SW480 (cell line): ENCODE measurements at regions not wholly inside any gene's neighbourhood (a gene's known extent, or its start where the extent isn't known, plus 50 kb on each side); places are given as distances from the start of the nearest gene placed in this dataset.

Source experiments
- DNase-seq: peaks from one replicate; pipeline ENCODE4 v3.0.0-alpha.2; 2016; ENCODE audit warnings: low spot score

DNA sequence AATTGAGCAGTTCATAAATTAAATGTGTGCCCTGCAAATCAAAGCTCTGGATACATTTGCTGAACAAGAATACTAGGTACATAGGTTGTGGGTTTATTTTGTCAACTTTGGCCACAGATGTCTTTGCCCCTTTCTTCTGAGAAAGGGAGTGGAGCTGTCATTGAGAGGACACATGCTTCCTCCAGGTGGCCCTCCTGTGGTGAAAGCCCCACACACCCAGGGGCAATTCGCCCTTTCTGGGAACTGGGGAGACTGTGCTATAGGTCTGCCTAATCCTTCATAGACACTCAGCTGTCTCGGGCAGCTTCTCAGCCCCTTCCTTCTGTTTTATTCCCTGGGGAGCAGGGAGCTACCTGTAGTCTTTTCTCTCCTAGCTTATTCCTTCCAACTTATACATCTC is 605.7 kb upstream of the DPP6 start:
- DNase-seq = no peak

DNA sequence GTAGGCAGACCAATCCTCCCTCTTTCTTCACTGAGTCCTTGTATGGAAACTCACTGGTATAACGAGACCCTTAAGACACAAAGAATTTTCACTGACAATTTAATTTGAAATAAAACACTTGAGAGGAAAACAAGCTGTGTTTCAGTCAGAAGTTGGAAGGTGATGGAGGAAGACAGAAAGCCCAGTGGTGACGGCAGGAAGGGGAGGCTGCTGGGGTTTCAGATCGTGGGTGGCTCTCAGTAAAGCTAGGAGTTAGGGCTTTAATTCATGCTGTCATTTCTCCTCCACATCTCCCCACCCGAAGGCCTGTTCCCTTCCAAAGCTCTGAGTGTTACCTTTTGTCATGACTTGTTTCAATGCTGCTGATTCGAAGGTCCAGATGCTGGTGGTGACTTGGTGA is 605.2 kb upstream of the DPP6 start:
- DNase-seq = no peak

DNA sequence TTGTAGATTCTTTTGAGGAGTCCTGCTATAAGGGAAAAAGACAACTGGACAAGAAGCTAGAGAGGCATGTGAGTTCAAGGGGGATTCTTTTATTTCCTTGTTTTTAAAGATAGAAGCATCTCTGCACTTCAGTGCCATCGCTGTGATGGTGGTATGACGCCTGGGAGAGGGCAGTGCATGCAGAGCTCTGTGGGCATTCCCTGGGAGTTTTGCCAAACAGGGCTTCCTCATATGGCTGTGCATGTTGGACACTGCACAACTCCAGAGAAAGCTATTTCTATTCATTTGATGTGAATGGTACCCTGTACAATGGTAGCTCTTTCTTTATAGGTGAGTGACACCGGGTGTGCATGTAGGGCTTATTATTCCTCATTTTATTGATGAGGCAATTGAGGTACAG is 599.5 kb upstream of the DPP6 start:
- DNase-seq = no peak

DNA sequence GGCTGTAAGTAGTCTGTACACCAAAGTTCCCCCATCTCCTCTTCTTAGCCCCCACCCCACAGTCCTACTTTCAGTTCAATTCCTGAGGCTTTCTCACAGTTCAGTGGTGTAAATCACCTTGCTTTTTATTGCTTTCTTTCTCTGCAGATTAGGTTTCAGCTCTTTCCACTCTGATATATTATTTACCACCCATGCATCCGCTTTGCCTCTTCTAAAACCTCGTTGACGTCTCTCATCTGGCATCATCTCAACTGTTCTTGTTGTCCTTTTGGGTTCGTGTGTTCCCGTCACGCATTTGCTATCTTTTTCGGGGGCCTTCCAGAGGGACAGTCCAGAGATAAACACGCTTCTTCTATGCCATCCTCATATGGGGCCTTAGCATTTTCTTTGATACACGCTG is 597.9 kb upstream of the DPP6 start:
- no peak for DNase-seq

DNA sequence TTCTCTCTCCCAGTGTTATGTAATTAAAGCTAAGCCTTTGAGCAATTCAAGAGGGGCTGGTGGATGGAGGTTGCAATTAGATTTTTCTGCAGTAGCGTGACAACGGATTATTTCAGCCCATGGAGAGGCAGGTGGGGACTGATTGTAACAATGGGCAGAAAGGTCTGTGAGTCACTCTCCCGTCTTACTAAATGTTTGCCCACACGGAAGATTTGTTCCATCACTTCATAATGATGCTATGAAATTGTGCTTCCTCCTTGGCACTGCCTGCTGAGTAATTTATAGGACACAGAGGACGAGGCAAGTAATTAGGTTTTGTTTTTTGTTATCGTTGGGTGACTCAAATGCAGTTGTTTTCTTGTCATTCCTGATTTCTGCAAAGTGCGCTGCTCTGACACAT is 594.5 kb upstream of the DPP6 start:
- no peak for DNase-seq

DNA sequence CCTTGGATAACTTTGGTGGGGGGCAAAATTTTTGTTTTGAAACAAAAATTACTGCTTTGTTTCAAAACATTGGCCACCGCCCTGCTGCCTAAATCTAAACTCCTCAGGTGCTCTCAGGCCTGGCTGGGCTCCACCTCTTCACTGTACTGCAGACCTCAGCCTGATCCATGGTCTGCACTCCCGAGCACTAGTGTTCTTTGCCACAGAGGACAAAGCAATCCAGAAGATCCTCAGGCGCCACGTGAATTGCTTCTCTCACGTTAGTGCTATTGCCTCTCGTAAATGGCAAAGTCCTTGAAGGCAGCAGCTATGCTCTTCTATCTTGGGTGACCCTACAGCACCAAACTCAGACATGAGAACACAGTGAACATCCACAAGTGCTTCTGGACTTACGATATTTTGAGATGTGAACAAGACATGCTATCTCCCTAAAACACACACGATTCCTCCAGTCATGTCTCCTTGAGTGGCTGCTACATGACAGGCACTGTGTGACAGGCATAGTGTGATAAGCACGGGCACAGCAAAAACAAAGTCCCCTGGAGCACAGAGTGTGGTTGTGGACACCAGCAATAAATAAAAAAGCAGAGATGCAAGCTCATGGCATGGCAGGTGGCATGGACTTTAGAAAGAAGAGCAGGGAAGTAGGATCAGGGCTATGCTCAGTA is 582.1 kb upstream of the DPP6 start:
- DNase-seq = no peak

DNA sequence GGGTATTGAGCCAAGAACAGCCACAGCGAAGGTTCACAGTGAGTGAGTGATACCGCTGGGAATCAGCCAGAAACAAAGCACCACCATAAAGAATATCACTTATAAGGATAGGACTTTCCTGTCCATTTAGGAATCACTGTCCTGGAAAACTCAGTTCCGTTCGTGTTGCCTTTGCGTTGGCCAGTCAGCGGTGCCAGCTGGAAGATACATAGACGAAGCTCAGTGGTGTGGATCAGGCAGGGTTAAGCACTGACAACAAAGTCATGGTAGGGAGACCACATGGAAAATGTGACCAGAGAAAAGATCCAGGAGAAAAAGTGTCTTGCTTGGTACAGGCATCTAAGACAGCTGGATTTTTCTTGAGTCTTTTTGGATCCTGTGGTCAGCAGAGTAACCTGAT is 579.7 kb upstream of the DPP6 start:
- DNase-seq = no peak

DNA sequence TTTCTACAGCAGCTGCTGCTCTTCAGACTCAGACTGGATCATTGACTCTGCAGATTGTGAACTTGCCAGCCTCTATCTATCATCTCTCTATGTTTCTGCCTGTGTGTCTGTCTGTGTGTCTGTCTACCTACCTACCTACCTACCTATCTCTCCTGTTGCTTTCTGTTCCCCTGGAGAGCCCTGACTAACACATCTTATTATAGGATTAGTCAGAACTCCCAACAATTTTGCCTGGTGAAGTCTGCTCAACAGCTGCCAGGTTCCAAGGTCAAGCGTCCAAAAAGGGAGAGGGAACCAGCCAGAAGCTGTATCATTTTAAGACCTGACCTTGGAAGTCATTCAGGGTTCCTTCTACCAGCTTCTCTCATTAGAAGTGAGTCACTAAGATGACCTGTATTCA is 579.0 kb upstream of the DPP6 start:
- no peak for DNase-seq

DNA sequence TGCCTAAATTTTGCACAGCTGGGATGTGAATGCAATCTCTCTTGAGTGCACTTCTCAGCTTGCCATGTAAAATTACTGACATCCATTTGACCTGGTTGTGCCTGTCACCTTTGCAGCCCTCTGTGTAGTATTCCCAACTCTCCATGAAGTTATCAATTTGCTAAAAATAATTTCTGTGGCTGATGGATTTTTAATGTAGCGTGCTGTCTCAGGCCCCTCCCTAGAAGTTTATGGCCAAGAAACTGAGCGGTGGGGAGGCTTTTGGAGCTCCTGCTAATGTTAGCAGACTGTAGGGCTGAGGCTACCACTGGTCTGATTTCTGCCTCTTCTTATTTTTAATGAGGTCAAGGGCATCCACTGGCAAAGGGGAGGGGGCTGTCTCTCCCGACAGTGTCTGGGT is 577.0 kb upstream of the DPP6 start:
- no peak for DNase-seq

DNA sequence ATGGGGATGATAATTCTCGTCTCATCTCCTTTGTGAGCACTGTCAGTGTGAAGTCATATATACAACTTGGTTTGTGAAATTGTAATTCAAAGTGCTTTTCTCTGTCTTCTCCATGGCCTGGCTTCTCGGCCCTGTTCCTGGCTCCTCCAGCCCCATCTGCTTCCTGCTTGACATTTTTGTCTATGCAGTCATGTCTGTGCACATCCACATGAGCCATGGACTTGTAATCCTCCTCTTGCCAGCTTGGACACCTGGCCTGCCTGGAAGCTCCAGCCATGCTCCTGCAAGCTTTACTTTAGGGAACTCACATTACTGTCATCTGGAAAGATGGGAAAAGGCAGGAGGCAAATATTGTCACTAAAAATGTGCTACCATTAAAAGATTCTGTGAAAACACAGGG is 576.0 kb upstream of the DPP6 start:
- no peak for DNase-seq

DNA sequence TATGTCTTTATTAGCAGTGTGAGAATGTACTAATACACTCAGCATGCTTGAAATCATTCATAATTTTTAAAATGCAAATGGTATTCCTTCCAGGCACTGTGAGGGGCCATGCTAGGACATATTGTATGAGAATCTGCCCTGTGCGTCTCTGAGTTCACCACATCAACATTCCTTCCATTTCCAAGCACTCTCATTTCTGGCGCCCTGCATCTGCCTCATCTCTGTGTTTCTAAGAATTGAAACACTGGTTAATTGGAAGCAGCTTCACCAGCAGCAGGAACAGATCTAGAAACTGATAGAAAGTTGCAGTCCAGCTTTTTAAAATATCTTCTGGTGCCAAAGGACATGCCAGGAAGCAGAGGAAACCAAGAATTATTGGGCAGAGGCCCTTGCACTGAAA is 555.9 kb upstream of the DPP6 start:
- DNase-seq = no peak

DNA sequence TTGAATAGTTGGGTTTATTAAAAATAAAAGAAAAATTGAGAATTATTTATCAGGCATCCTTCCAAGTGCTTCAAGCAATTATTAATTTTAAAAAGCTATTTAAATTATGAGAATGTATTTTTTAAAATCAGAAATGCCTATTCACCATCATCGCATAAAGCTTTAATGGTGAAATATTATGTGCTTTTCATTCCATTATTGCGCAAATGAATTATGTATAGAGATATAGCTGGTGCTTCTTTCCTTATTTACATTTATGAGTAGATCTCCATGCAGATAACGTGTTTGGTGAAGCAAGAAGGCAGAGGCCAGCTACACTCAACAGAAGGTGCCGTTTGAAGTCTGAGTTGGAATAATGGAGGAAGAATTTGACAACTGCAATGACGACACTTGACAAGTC is 549.1 kb upstream of the DPP6 start:
- DNase-seq = no peak

DNA sequence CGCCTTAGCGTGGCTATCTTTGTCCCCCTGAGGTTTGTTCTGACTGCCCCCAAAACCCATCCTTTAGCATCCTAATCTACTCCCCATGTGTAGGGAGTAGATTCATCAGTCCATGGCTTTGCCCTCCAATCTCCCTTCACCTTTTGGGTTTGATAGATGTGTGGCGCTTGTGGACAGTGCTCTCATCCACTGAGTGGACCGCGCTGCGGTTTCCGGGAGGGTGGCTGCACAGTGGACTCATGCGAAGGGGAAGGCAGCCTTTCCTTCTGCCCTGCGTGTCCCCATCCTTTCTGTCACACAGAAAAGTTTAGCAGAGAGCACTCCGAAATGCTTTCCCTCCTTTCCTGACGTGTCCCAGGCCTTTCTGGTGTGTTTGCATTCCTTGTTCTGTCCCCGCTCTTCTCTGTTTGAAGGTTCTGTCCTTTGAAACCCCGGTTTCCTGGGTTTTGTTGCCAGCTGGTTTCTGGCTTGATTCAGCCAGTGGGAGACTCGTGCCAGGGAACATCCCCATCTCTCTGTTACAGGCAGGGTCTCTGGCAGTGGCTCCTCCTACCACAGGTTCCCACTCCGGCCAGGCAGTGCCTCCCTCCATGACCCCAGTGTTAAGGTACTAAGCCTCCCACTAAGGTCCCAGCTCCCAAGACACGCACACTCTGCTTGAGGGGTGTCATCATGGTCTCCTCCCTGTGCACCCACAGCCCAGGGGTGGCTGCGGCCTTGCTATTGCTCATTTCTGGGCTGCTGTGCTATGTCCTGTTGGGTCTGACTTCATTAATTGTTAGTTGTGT is 547.7 kb upstream of the DPP6 start:
- no peak for DNase-seq

DNA sequence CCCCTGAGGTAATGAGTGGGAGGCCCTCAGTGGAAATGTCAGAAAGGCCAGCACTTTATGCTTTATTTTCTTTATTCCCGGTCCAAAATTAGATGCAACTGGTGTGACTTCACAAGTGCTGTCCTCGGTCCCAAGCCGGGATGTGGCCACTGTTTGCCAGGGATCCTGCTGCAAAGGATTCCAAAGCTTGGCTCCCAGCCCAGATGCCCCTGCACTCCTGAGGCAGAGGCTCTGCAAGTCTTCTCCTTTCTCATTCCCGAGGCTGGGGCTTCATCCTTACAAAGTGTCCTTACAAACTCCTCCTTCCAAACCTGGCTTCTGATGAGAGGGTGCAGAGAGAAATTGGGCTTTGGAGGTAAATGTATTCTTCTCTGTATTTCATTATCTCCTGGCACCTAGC is 544.3 kb upstream of the DPP6 start:
- DNase-seq = no peak

DNA sequence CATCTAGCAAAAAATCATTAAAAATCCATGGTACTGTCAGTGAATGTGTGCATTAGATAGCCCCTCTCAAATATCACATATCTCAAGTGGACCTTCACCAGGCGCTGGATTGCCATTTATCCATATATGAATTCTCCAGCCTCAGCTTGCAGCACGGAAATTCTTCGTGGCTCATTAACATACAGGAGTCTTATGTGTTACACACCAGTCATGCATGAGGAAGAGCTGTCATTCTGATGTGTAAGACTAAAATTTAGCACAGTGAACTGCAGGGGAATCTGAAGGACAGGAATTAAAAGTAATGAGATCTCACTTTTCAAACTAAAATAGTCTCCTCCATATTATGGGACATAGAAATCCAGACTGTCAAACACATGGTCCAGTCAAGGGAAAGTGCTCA is 542.4 kb upstream of the DPP6 start:
- DNase-seq = no peak

DNA sequence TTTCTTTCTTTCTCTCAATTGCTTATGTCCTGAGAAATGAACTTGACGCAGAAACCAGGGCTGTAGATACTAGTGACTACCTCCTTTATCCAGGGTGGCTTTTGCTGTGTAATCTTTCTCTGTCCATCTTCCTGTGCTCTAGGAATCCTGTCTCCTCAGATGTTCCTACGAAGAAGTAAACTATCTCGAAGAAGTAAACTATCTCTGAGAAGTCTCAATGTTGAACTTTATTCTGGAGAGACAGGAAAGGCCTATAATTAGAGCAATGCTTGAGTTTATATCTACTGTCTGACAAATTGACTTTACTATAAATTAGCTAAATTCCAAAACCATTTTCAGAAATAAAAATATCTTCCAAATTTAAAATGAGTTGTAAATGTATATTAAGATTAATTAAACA is 541.5 kb upstream of the DPP6 start:
- DNase-seq = no peak

DNA sequence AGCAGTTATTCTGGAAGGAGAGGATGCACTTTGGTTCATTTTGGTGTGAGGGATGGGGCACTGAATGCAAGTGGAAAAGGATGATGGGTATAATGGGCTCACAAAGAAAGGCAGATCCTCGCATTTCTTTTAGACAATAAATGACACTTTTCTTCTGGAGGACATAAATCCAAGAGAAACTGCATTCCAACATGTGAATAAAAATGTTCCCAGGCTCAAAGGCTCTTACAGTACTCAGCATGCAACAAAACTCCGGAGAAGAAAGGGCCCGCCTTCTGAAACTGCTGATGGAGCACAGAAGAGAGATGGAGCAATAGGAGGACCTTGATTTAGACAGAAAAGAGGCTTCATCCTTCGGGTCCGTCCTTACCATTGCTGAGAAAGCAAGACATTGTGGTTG is 538.2 kb upstream of the DPP6 start:
- DNase-seq = no peak

DNA sequence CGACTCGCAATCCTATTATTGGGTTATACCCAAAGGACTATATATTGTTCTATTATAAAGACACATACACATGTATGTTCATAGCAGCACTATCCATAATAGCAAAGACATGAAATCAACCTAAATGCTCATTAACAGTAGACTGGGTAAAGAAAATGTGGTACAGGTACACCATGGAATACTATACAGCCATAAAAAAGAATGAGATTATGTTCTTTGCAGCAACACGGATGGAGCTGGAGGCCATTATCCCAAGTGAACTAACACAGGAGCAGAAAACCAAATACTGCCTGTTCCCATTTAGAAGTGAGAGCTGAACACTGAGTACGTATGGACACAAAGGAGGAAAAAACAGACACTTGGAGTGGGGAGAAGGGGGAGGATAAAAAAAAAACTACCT is 536.8 kb upstream of the DPP6 start:
- DNase-seq = no peak

DNA sequence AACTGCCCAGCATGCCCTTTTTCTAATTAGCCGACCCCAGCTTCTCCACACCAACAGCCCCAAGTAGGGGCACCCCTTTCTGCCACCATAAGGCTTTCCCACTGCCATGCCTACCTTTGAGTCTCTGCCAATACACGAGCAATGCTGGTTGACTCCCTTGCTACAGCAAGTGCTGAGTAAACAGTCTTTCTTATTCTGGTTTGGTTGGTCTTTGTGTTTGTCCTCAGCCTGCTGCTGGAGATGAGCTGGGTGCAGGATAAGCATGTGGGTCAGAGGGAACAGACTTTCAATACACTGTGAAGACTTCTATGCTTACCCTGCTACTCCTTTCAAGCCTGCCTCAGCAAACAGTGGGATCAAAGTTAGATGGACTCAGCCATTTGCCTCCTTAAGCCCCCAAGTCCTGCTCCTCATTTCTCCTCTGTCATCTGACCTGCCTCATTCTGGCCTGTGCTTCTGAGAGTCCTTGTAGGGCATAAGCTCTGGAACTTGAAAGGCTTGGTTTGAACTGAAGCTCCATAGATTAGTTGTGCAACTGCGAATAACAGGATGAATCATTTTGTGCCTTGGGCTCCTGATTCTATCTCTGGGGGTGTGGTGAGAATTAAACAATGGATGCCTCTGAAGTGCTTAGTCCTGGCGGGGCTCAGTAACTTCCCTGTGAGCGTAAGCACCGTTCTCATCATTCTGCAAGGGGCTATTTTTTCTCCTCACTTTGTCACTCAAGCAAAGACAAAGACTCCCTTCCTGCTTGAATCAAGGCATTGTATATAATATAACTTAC is 533.8 kb upstream of the DPP6 start:
- DNase-seq = no peak

DNA sequence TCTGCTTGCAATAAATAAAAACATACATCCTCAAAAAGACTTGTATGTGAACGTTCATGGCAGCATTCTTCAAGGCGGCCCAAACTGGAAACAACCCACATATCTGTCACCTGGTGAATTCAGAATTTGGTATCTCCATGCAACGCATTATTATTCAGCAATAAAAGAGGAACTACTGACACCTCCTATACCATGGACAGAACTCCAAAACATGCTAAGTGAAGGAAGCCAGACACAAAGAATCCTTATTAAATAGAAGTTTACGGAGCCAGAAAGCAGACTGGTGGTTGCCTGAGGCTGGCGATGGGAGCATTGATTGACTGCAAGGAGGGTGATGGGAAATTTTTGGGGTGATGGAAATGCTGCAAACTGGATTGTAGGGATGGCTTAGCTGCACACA is 530.8 kb upstream of the DPP6 start:
- DNase-seq = no peak

DNA sequence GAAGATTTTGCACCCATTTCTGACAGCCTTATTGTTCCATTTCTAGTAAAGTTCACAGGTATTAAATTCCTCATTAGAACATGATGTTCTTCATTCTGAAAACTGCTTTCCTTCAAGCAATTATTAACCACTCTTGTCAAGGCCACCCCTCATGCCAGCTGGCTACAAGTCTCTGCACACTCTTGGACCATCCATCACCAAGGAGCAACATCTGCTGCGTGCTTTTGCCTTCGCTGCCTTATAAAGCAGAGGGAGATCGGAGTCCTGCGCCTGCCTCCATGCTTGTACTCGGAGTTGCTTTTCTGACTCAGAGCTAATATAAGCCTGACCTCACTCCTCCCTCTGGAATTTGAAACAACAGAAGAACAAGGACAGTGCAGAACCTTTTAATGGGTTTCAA is 529.9 kb upstream of the DPP6 start:
- DNase-seq = no peak

DNA sequence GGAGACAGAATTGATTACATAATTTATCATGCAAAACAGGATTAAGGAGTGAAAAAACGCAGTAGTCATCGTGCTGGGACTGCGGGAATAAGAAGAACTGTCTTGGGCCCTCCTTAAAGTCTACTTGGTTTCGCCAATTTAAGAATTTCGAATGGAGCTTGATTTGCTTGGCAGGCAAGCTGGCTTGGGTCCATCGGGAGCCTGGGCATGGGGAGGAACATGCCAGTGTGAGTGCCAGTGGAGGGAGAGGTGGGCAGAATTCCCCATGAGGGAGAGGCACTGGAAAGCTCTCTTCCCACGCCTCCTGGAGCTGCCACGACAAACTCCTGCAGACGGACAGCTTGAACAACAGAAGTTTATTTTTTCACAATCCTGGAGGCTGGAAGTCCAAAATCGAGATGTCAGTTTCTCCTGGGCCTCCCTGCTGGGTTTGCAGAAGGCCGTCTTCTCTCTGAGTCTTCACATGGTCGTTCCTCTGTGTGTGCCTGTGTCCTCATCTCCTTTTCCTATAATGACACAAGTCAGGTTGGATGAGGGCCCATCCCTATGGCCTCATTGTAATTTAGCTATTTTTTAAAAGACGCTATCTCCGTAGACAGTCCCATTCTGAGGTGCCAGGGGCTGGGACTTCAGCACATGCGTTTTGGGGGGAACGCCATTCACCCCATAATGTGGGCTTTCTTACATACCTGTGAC is 528.7 kb upstream of the DPP6 start:
- no peak for DNase-seq
